GM19351 (cell line): ENCODE measurements at regions not wholly inside any gene's neighbourhood (a gene's known extent, or its start where the extent isn't known, plus 50 kb on each side); places are given as distances from the start of the nearest gene placed in this dataset.

ENCODE experiments used
- ATAC-seq: cut with Tn5 transposase; IDR thresholded peaks from one replicate; pipeline ENCODE4 v1.9.1; 2021; ENCODE audit warnings: mild to moderate bottlenecking, moderate library complexity; ENCODE audit not compliant: unreplicated experiment

GRCh38 chr7:109259151-109259550 lies 689.5 kb downstream of the DNAJB9 start:
- peak; percentile 71 for ATAC-seq

DNA sequence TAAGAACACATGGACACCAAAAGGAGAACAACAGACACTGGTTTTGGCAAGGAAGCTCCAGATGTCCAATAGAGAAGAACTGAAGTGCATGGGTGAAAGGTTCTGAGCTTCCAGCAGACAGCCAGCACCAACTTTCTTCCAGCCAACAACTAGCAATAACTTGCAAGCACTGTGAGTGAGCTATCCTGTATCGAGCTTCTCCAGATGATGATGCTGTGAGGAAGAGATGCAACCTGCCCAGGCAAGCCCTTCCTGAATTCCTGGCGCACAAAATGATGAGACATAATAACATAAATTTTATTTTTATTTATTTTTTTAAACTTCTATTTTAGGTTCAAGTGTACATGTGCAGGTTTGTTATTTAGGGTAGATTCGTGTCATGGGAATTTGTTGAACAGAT lies 692.1 kb downstream of the DNAJB9 start:
- no peak for ATAC-seq

- ATAC-seq = no peak
Measured at GRCh38 chr7:109266610-109267009, 696.9 kb downstream of the DNAJB9 start.

DNA sequence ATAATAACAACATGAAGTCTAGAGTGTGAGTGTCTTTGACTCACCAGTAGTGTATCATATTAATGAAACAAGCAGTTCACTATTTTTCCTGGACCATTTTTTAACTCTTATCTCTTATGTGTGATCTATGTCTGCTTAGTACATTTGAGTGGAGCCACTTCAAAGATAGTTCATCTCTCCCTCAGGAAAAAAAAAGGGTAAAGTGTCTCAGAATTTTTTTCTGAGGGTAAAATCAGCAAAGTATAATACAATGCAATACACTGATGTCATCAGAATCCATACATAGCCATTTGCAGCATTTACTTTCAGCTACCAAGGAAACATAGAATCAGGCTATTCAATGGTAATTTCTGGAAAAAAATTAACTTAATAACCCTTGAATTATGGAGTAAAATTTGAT lies 706.7 kb downstream of the DNAJB9 start:
- ATAC-seq = no peak

DNA sequence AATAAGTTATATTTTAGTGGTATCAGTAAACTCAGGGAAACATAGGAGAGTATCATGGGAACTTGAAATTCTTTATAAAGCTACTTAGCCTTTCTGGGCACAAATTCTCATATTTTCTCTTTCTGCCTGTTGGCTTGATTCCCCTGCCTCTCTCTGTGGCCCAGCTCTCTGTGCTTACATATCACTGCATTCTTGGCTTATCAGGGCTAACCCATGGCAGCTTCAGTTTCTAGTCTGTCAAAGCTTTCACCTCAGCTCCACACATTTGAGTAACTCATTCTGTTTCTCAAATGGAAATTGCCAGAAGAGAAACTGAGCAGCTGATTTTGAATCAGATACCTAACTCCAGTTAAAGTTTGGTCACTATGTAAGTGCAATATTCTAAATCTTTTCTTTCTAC lies 713.1 kb downstream of the DNAJB9 start:
- no peak for ATAC-seq

GRCh38 chr7:109284943-109285342 lies 715.3 kb downstream of the DNAJB9 start:
- ATAC-seq = no peak

GRCh38 chr7:109295158-109295557 lies 725.5 kb downstream of the DNAJB9 start:
- ATAC-seq = no peak

DNA sequence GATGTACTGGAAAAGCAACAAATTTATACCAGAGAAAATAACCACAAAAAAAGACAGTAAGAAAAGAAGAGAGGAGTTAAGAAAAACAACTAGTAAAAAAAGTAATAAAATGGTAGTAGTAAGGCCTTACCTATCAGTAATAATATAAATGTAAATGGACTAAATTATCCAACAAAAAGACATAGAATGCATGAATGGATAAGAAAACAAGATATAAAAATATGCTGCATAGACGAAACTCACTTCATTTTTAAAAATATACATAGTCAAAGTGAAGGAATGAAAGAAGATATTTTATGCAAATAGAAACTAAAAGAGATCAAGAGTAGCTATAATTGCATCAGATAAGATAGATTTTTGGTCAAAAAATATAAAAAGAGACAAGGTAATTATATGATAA lies 739.1 kb downstream of the DNAJB9 start:
- no peak for ATAC-seq

GRCh38 chr7:109309790-109310189 lies 740.1 kb downstream of the DNAJB9 start:
- ATAC-seq = no peak

- ATAC-seq = no peak
Measured at GRCh38 chr7:109318136-109318535, 748.5 kb downstream of the DNAJB9 start.

GRCh38 chr7:109322833-109323232 lies 753.2 kb downstream of the DNAJB9 start:
- ATAC-seq = no peak

- ATAC-seq = no peak
Measured at GRCh38 chr7:109331423-109331822, 761.7 kb downstream of the DNAJB9 start.

DNA sequence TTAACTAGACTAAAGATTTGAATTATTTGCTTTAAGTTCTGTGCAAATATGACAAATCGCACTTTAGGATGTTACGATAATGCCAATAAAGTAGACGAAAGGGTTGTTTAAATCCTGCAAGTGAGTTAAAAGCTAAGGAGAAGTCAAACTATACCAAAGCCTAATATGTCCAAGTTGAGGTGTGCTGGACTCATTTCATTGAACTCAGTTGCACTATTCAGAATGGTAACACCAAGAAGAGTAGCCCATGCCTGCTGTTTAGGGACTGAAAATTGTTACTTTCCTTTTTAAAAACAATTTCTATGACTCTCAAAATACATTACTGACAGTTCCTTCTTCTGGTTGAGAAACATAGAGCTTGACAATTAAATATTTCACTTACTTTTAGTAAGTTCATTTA lies 766.3 kb downstream of the DNAJB9 start:
- no peak for ATAC-seq

- no peak for ATAC-seq
Measured at GRCh38 chr7:109336531-109336930, 766.9 kb downstream of the DNAJB9 start.

DNA sequence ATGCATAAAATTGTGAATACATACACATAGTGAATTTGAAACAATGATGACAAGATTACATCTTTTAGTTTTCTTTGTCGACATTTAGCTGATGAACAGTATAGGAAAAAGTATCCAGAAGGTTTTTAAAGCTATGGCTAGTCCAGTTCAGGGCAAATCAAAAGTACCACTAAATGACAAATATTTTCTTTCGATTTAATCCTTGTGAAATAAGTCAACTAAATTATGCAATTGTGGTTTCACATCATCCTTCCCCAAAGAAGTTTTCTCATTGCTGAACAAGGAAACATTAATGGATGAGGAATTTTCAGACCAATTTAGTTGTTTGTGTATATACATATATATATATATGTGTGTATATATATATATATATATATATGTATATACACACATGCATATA lies 774.0 kb downstream of the DNAJB9 start:
- ATAC-seq = no peak

DNA sequence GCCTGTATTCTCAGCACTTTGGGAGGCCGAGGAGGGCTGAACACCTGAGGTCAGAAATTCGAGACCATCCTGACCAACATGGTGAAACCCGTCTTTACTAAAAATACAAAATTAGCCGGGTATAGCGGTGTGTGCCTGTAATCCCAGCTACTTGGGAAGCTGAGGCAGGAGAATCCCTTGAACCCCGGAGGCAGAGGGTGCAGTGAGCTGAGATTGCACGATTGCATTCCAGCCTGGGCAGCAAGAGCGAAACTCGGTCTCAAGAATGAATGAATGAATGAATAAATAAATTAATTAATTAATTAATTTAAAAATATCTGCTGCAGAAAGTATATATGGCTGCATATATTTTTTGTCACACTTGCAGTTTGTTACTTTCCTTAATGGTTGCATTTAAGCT lies 781.8 kb downstream of the DNAJB9 start:
- ATAC-seq = no peak

DNA sequence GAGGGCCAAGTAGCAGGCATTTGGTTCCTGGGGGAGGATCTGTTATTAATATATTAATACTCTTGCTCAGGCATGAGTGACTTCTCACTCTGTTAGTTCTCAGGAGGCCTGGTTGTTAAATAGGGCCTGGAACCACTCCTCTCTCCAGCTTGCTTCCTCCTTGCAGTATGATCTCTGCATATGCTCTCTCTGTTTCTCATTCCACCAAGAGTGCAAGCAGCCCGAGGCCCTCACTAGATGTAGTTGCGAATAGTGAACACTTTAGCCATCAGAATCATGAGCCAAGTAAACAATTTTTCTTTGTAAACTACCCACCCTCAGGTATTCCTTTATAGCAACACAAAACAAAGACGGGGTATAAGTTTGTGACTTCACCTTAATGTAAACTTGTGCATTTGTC lies 784.3 kb downstream of the DNAJB9 start:
- ATAC-seq = no peak

DNA sequence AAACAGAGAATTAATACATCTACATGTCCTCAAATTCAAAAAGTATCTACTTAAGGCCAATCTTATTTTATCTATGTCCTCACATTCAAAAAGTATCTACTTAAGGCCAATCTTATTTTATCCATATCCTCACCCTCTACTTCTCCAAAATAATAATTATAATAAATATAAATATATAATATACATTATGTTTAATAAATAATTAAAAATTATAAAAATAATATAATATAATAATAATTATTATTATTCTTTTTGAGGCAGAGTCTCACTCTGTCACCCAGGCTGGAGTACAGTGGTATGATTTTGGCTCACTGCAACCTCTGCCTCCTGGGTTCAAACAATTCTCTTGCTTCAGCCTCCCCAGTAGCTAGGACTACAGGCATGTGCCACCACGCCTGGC lies 784.9 kb downstream of the DNAJB9 start:
- no peak for ATAC-seq

DNA sequence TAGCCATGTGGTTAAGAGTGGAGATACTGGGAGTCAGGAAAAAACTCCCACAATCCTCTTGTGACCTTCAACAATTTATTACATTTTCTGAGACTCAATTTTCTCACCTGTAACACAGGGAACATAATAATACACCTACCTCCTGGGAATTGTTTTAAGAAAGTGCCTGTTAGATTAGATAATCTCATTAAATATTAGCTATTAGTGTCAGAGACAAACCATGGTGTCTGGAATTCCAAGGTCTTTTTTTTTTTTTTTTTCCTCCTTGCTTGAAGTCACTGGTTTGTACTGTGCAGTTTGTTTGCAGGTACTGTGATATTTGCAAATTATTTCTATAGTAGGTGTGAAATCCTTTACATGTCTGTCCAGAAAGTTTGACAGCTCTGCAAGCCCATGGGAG lies 806.1 kb downstream of the DNAJB9 start:
- no peak for ATAC-seq

DNA sequence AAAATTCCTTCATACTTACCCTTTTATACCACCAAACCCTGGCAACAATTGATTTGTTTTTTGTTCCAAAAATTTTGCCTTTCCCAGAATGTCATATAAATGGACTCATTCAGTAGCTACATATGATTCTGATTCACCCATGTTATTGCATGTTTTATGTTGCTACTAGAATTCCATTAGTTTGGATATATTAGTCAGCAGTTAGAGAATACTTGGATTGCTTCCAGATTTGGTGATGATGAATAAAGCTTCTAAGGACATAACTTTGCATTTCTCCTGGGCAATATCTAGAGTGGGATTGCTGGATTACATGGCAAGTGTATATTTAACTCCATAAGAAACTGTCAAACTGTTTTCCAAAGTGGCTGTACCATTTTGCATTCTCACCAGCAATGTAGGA lies 806.9 kb downstream of the DNAJB9 start:
- ATAC-seq = no peak

GRCh38 chr7:109377076-109377884 lies 807.6 kb downstream of the DNAJB9 start:
- ATAC-seq = no peak

GRCh38 chr7:109386959-109387358 lies 817.3 kb downstream of the DNAJB9 start:
- no peak for ATAC-seq

GRCh38 chr7:109387530-109387929 lies 817.9 kb downstream of the DNAJB9 start:
- no peak for ATAC-seq
